HL-60 (cell line): ENCODE measurements at regions not wholly inside any gene's neighbourhood (a gene's known extent, or its start where the extent isn't known, plus 50 kb on each side); places are given as distances from the start of the nearest gene placed in this dataset.

ENCODE experiments used
- TF ChIP-seq, protein P1 (sequence below): IDR thresholded peaks from one replicate; pipeline ENCODE4 v1.5.1; 2011; ENCODE audit warnings: low read length, control low read depth, inconsistent platforms; ENCODE audit not compliant: insufficient read depth
- TF ChIP-seq, protein P2 (sequence below): IDR thresholded peaks from 2 replicates; pipeline ENCODE4 v1.6.1; 2012; ENCODE audit warnings: low read depth; ENCODE audit not compliant: insufficient replicate concordance

DNA sequence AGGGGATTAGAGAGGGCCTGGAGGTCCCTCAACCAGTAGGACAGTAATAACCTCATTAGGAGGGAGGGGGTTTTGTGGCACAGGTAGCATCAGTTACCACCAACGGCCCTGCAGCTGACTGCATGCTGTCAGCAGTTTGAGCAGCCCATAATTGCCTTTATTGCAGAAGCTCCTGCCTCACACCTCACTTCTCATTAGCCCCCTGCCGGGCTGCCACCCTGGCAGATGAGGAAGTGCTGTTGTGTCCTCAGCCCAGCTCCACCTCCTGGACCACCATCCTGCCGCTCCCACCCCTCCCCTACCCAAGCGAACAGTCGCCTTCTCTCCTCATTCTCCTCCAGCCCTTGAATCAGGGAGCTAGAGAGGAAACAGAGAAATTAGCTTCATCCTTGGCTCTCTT, 237.4 kb downstream of the LMX1A start:
- TF ChIP-seq, protein P1, sequence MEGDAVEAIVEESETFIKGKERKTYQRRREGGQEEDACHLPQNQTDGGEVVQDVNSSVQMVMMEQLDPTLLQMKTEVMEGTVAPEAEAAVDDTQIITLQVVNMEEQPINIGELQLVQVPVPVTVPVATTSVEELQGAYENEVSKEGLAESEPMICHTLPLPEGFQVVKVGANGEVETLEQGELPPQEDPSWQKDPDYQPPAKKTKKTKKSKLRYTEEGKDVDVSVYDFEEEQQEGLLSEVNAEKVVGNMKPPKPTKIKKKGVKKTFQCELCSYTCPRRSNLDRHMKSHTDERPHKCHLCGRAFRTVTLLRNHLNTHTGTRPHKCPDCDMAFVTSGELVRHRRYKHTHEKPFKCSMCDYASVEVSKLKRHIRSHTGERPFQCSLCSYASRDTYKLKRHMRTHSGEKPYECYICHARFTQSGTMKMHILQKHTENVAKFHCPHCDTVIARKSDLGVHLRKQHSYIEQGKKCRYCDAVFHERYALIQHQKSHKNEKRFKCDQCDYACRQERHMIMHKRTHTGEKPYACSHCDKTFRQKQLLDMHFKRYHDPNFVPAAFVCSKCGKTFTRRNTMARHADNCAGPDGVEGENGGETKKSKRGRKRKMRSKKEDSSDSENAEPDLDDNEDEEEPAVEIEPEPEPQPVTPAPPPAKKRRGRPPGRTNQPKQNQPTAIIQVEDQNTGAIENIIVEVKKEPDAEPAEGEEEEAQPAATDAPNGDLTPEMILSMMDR, result no peak
- TF ChIP-seq, protein P2, sequence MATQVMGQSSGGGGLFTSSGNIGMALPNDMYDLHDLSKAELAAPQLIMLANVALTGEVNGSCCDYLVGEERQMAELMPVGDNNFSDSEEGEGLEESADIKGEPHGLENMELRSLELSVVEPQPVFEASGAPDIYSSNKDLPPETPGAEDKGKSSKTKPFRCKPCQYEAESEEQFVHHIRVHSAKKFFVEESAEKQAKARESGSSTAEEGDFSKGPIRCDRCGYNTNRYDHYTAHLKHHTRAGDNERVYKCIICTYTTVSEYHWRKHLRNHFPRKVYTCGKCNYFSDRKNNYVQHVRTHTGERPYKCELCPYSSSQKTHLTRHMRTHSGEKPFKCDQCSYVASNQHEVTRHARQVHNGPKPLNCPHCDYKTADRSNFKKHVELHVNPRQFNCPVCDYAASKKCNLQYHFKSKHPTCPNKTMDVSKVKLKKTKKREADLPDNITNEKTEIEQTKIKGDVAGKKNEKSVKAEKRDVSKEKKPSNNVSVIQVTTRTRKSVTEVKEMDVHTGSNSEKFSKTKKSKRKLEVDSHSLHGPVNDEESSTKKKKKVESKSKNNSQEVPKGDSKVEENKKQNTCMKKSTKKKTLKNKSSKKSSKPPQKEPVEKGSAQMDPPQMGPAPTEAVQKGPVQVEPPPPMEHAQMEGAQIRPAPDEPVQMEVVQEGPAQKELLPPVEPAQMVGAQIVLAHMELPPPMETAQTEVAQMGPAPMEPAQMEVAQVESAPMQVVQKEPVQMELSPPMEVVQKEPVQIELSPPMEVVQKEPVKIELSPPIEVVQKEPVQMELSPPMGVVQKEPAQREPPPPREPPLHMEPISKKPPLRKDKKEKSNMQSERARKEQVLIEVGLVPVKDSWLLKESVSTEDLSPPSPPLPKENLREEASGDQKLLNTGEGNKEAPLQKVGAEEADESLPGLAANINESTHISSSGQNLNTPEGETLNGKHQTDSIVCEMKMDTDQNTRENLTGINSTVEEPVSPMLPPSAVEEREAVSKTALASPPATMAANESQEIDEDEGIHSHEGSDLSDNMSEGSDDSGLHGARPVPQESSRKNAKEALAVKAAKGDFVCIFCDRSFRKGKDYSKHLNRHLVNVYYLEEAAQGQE, result no peak
